T-helper 1 cell (primary cell): ENCODE measurements at regions not wholly inside any gene's neighbourhood (a gene's known extent, or its start where the extent isn't known, plus 50 kb on each side); places are given as distances from the start of the nearest gene placed in this dataset.
"Not testable (repeated sequence)": the region's sequence is repeated elsewhere in the genome, so short reads cannot be mapped to it uniquely, and the experiment has no call there.

Experiments used
- DNase-seq, 5 donors: peaks; one replicate each; pipeline ENCODE4 v3.0.0-alpha.2; 2012 to 2020

GRCh38 chr2:186306754-186307153 lies 179.3 kb upstream of the ZC3H15 start:
- DNase-seq: no peak

DNA sequence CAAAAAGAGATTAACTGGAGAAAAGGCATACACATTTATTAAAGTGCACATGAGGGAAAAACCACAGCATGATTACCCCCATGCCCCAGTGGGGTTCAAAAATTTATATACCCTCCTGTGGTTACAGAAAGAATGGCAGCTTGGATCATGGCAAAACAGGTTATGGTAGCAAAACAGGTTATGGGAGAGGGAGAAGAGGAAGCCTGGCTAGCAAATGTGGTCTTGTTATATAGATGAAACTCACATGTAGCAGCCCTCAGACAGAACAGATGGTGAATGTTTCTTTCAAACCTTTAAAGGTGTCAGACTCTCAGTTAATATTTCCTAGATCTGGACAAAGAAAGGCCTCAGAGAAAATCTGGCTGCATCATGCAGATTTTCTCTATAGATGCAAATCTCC lies 178.2 kb upstream of the ZC3H15 start:
- DNase-seq: no peak

DNA sequence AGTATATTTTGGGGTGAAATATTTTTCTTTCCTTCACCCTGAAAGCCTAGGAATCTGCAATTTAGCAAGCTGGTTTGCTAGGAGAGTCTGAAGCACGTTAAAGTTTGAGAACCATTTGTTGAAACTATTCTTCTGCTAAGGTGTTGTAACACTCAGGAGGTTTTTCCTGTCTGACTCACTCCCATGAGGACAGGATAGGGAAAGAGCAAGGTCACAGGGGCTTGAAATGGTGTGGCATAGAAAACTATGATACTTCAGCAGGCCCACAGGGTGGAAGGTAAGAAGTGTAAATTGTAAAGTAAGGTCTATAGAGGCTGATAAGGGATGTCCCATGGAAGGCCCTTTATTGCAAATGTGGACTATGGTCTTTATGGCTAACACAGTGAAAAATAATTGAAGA lies 177.7 kb upstream of the ZC3H15 start:
- no peak for DNase-seq

DNA sequence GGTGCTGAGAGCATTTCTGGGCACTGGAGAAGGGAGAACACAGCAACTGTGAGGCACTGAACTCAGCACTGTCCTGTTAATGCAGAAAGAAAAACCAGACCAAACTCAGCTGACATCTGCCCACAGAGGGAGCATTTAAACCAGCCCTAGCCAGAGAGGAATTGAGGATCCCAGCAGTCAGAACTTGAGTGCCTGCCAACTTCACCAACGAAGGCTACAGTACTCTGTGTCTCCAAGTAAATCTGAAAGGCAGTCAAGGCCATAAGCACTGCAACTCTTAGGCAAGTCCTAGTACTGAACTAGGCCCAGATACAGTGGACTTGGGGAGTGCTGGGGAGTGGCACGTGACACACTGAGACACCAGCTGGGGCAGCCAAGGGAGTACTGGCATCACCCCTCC lies 176.2 kb upstream of the ZC3H15 start:
- DNase-seq: no peak

GRCh38 chr2:186319105-186319504 lies 167.0 kb upstream of the ZC3H15 start:
- no peak for DNase-seq

- DNase-seq: no peak
These were observed 160.1 kb upstream of the ZC3H15 start for GRCh38 chr2:186325827-186326535.

DNA sequence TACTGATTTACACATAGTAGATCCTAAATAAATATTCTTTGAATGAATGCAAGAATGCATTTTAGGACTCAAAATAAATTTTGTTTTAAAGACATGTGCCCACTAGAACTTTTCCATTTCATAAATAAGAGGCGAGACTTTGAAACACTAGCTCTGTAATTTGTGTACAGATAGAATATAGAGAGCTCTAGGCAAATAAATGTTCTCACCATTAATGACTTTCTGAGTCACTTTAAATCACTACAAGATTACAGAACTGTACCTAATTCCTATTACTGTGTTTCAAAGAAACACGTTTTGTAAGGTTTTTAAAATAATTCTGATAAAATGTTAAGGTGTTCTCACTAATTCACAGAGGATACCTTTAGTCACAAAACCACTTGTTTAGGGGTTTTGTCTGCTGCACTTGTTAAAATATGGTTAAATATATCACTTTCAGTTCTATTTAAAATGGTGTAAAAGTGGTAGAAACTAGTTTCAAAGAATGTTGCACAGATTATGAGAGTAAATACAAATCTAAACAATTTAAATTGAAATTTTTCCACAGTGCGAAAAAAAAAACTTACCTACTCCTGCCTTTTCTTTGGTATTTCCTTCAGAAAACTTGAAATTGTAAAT lies 158.7 kb upstream of the ZC3H15 start:
- no peak for DNase-seq

DNA sequence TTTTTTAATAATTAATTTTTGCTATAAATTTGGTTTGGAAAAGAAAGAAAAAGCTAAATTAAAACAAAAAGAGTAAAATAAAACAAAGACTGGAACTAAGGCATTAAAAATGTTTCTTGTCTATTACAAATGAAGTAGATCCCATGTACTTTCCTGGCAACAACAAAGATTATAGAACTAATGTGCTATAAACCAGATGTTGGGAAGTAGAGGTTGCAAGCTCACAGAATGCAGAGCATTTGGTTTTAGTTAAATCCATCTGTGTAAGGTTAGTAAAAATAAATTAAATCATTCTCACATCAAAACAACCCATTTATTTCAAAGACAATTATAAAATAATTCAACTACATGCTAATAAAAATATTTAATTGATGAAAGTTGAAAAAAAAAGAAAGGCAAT lies 157.2 kb upstream of the ZC3H15 start:
- DNase-seq: no peak

DNA sequence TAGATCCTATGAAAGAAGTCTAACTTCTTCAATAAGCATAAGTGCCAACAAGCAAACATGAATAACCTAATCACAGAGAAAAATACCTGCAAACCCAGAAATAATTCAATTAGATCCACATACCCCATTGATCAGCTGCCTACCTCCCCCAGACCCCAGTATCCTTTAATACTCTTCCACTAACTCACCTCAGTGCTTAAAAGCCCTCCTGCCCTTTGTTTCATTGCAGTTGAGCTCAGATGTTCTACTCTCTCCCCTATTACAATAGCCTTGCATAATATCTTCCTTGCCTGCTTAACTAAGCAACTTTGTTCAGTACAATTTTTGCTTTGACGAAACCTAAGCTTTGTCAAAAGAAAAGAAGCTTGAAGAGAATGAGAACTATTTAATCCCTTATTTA lies 156.0 kb upstream of the ZC3H15 start:
- DNase-seq: no peak

- DNase-seq: no peak
These were observed 146.3 kb upstream of the ZC3H15 start for GRCh38 chr2:186339716-186340115.

GRCh38 chr2:186342029-186342428 lies 144.0 kb upstream of the ZC3H15 start:
- no peak for DNase-seq

DNA sequence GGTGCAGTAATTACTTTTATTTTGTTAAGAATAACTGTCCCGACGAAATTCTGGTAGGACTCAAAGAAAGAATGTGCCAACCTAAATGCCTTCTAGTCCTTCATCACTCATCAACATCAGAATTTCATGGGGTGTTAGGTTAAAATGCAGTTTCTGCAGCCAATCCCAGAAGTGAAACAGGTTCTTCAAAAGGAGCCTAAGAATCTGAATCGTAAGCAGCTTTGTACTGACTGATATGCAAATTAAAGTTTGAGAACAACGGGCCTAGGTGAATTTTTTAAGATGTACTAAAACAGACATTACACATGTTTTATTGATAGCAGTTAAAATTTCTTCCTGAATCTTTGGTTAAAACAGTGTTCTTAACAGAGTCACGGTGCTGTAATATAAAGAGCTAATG lies 140.3 kb upstream of the ZC3H15 start:
- no peak for DNase-seq

GRCh38 chr2:186346216-186346615 lies 139.8 kb upstream of the ZC3H15 start:
- no peak for DNase-seq

DNA sequence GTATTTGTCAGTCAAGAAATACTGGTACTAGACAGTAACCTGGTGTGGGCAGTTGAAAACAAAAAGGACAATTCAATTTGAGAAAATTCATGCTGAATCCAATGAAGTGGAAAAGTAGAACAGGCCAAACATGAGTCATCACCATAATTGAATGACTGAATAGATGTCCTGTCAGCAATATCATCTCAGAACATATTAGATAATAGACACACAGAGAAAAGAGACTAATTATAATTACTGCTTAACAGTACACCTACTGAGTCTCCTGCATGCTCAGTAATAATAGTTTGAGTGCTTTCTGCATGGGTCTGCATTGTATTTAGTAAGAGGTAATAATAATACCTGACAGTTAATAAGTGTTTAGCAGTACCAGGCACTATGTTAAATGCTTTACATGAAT lies 138.6 kb upstream of the ZC3H15 start:
- no peak for DNase-seq

DNA sequence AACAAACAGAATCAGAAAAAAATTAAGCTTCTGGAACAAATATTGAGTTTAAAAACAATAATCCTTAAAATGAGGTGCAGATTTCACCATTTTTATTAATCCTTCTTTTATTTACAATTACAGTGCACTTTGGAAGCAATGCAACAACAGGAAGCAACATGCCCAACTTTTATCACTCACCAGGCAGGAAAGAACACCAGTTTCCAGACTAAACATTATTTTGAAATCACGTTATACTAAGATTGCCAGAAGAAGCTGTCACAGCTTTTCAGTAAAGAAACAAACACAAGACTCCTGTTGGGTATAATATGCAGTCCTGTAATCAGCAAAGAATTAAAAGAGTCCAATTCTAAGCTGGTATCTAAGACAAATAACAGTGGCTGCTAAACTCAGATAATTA lies 137.9 kb upstream of the ZC3H15 start:
- no peak for DNase-seq

DNA sequence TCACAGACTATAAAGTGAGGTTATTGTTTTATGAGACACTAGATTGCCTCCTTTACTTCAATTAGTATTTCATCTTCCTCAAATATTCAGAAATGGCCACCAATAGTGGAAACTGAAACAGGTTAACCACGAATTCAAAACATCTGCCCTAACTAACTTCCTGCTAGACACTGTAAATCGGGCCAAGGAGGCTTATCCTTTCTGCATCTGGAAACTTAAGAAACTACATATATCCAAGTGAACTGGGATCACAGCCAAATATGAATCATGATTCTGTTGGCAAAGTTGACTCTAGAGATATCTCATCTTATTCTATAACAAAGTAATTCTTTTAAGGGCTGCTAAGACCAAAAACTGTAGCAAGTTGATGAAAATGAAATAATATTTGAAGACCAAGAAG lies 136.6 kb upstream of the ZC3H15 start:
- no peak for DNase-seq

- DNase-seq: not testable (repeated sequence)
These were observed 131.9 kb upstream of the ZC3H15 start for GRCh38 chr2:186354160-186354559.

GRCh38 chr2:186365406-186365805 lies 120.7 kb upstream of the ZC3H15 start:
- DNase-seq: no peak

DNA sequence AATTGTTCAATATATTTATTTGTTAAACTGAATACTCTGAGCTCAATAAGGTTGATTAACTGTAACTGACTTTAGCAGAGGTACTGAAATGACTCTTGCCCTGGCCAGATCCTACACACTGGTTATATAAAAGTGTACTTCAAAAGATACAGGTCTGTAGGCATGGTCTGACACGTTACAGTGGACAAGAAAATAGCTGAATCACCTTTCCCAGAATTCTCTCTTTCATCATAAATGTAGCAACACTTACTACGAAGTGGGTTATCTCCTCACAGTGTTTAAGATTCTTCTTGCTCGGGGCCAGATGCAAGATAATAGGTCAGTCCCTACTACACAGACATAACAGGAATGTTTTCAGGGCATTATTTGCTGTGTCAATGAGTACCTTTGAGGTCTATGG lies 107.0 kb upstream of the ZC3H15 start:
- no peak for DNase-seq

DNA sequence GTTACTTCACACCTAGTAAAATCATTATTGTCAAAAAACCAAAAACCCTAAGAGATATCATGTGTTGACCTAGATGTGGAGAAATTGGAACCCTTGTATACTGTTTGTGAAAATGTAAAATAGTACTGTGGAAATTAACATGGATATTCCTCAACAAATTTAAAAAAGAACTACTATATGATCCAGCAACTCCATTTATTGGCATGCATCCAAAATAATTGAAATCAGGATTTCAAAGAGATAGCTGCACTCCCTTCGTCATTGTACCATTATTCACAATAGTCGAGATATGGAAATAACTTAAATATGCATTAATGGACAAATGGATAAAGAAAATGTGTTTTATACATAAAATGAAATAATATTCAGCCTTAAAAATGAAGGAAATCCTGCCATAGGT lies 105.3 kb upstream of the ZC3H15 start:
- DNase-seq: no peak

DNA sequence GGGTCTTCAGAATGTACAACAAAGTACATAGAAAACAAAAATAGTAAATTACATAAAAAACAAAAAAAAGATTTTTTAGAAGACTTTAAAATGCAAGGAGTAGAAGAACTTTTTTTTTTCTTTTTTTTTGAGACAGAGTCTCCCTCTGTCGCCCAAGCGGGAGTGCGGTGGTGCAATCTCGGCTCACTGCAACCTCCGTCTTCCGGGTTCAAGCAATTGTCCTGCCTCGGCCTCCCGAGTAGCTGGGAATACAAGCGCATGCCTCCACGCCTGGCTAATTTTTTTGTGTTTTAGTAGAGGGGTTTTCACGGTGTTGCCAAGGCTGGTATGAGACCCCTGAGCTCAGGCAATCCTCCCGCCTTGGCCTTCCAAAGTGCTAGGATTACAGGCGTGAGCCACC lies 104.5 kb upstream of the ZC3H15 start:
- no peak for DNase-seq

- DNase-seq: no peak
These were observed 103.1 kb upstream of the ZC3H15 start for GRCh38 chr2:186382932-186383331.

DNA sequence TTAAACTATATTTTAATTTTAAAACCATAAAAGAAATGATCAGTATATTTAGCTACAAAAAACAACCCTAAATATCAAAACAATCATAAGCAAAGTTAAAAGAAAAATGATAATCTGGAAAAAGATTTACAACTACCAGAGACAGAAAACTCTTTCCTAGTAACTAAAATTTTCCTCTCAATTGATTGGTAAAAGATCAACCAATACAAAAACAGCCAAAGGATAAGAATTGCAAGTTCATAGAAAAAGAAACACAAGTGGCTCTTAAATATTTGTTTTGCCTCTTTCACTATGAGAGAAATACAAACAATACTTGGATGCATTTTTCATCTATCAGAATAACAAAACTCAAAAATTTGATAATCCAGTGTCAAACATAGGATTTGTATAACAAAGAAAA lies 101.8 kb upstream of the ZC3H15 start:
- no peak for DNase-seq

DNA sequence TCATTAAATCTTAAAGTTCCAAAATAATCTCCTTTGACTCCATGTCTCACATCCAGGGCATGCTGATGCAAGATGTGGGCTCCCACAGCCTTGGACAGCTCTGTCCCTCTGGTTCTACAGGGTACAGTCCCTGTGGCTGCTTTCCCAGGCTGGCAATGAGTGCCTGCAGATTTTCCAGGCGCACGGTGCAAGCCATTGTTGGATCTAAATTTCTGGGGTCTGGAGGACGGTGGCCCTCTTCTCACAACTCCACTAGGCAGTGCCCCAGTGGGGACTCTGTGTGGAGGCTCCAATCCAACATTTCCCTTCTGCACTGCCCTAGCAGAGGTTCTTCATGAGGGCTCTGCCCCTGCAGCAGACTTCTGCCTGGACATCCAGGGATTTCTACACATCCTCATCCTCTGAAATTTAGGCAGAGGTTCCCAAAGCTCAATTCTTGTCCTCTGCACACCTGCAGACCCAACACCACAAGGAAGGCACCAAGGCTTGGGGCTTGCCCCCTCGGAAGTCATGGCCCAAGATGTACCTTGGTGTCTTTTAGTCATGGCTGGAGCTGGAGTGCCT lies 100.3 kb upstream of the ZC3H15 start:
- not testable (repeated sequence) for DNase-seq
